ENCODE measurements at regions not wholly inside any gene's neighbourhood (a gene's known extent, or its start where the extent isn't known, plus 50 kb on each side); places are given as distances from the start of the nearest gene placed in this dataset.
"Not testable (repeated sequence)": the region's sequence is repeated elsewhere in the genome, so short reads cannot be mapped to it uniquely, and the experiment has no call there.

DNA sequence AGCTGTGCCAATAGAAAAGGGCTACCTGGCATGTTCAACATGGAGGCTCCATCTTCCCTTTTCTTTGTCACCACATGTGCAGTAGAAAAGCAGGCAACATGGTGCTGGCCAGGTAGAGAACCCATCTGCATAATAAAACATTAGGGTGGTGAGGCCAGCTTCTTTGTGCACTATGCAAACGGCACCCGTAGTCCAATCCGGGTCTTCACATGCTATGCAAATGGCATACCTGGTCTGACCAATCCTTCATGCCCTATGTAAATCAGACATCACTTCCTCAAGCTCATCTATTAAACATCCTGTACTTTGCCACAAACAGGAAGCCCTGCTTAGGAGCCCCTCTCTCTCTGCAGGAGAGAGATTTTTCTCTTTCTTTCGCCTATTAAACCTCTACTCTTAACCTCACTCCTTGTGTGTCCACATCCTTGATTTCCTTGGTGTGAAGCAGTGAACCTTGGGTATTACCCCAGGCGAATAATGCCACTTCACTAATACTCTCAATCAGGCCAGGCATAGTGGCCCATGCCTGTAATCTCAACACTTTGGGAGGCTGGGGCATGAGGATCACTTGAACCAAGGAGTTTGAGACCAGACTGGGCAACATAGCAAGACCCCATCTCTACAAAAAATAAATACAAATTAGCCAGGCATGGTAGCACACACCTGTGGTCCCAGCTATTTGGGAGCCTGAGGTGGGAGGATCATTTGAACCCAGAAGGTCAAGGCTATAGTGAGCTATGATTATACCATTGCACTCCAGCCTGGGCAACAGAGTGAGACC, 111.3 kb upstream of the MRI1 start:
- DNase-seq: no peak

DNA sequence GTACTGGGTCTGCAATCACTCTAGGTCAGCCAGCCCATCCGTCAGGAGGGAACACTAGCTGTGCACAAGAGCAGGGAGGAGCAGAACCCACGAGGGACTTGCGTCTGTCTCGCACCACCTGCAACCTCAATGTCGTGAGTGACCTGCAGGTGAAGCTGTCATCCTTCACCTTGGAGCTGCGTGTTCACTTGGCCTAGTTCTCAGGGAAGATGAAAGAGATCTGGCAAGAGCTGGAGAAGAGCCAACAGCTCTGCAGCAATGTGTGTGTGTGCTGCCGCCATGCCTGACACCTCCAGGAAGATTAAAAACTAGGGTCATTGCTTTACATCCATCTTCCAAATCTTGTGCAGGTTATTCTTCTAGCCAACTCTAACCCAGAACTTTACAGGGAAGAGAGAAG, 117.6 kb upstream of the MRI1 start:
- DNase-seq: no peak

DNA sequence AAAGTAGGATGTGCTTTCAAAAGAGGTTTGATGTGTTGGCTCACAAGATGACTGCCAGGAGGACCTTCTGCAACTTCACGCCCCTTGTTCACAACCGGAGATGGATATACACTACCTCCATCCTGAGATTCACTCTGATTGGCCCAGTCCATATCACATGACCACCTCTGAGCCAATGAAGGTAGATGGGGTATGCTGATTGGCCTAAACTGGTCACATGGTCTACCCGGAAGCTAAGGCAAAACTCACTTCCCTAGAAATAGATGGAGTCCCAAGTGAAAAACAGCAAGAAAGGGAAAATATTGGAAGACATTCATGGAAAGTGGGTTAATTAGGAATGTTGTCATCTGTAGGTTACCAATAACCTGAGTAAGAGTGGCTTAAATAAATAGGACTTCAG, 119.7 kb upstream of the MRI1 start:
- DNase-seq: no peak

DNA sequence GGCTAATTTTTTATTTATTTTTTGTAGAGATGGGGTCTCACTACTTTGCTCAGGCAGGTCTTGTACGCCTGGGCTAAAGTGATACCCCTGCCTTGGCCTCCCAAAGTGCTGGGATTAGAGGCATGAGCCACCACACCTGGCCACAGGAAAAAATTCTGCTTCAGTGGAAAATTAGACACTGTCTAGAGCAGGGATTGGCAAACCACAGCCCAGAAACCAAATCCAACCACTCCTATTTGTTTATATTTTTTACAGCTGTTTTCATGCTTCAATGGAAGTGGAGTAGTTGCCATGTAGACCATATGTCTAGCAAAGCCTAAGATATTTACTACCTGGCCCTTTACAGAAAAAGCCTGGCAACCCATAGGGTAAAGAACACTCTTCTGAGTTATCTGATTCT, 123.7 kb upstream of the MRI1 start:
- DNase-seq: peak; percentile 24

DNA sequence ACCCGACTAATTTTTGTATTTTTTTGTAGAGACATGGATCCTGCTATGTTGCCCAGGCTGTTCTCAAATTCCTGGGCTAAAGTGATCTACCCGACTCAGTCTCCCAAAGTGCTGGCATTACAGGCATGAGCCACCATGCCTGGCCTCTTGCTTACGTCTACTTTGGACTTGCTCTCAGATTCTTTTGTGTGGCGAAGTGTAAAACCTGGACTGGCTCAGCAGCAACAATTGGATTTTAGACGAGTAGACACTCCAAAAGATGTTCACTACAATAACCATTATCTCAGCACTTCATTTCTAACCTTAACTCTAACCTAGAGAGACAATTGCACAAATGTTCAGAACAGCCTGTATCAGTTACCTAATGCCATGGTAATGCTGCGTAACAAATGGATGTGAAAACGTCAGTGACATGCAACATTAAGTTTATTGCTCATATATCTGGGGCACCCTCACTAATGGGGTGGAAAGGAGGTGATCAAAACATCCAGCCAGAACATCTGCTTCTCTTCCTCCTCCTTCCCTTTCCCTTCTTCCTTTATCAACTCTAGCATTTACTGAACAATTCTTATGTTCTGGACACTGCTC, 124.9 kb upstream of the MRI1 start:
- no peak for DNase-seq

DNA sequence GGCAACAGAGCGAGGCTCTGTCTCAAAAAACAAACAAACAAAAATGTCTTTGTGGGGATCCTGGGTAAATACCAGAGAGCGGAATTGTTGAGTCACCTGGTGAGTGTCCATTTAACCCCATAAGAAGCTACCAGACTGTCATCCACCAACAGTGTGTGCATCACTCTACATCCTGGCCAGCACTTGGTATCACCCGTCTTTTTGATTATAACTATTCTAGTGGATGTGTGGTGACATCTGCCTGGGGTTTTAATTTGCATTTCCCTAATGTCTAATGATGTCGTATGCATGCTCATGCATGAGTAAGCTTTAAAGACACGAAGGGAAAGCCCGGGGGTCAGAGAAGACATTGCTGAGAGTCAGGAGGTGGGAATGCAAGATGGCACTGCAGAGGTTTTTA, 126.7 kb upstream of the MRI1 start:
- DNase-seq: no peak

DNA sequence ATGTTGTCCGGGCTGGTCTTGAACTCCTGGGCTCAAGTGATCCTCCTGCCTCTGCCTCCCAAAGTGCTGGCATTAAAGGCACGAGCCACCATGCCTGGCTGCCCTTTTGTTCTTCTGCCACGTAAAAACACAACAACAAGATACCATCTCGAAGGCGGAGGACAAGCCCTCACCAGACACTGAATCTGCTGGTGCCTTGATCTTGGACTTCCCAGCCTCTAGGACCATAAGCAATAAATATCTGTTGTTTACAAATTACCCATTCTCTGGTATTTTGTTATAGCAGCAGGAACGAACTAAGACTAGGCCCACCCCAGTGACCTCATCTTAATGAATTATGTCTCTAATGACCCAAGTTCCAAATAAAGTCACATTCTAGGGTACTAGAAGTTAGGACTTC, 128.4 kb upstream of the CACNA1A start:
- no peak for DNase-seq

DNA sequence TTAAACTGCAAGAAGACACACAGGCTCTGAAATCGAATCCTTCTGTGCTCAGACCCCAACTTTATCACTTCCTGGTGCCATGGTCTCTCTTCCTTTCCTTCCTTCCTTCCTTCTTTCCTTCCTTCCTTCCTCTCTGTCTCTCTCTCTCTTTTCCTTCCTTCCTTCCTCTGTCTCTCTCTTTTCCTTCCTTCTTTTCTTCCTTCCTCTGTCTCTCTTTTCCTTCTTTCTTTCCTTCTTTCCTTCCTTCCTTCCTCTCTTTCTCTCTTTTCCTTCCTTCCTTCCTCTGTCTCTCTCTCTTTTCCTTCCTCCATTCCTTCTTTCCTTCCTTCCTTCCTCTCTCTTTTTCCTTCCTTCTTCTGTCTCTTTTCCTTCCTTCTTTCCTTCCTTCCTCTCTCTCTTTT, 127.2 kb upstream of the CACNA1A start:
- DNase-seq: no peak

DNA sequence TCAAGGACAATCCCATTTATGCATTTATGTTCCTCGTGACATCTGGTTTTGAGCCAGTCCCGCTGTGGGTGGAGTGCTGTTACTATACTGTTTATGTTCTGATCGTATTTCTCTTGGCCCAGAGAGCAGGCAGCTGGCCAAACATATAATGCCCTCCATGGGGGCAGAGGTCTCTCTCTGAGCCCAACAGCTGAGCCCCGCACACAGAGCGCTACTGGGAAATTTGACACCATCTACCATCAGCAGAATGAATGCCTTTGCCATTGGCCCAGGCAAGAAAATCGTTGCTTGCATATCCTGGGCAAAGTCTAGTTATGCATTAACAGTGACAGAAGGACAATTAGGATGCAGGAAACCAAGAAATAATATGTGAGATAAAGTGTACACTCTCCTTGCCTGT, 126.8 kb upstream of the CACNA1A start:
- peak; percentile 91 for DNase-seq

DNA sequence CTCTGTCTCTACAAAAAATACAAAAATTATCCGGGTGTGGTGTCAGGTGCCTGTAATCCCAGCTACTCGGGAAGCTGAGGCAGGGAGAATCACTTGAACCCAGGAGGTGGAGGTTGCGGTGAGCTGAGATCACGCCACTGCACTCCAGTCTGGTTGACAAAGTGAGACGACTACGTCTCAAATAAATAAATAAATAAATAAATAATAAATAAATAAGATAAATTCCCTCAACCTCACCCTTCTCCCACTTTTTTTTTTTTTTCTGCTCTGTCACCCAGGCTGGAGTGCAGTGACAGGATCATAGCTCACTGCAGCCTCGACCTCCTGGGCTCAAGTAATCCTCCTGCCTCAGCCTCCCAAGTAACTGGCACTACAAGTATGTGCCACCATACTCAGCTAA, 125.9 kb upstream of the CACNA1A start:
- DNase-seq: not testable (repeated sequence)

DNA sequence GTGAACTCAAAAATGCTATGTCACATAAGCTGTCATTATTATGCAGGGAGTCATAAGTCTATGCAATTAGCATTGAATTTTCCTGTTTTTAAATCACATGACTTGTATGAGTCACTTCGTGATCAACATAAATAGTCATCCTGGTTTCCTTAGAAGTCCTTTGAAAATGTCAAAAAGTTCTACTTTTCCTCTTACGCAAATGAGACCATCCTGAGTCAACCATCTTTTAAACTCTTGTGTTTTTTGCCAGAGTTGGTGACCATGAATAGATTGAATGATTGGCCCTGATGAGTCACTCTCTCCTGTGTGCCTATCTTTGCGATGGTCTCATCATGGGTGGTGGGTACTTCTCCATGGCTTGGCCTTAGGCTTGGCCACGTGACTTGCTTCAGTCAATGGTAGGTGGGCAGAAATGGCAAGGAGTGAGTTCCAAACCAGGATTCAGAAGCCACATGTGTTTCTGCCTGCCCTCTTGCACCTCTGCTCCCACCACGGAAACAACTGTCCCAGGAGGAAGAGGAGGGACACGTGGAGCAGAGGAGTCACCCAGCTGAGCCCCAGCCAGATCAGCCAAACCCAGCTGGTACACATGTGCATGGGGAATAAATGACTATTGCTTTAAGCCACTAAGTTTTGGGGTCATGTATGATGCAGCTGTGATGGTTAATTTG, 123.5 kb upstream of the CACNA1A start:
- no peak for DNase-seq

DNA sequence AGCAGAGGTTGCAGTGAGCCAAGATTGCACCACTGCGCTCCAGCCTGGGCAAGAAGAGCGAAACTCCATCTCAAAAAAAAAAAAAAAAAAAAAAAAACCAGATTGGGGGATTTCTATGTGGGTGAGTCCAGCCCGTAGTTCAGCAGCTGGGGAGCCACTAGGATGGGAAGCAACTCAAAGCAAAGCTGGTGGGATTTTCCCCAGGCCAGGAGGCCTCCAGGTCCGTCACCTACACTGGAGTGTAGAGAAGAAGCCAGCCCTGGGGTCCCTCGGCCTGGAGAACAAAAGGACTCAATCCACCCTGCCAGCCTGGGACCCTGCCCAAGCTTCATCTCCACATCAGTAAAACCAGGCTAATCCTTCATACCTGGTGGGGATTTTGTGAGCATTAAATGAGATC, 121.3 kb upstream of the CACNA1A start:
- no peak for DNase-seq

DNA sequence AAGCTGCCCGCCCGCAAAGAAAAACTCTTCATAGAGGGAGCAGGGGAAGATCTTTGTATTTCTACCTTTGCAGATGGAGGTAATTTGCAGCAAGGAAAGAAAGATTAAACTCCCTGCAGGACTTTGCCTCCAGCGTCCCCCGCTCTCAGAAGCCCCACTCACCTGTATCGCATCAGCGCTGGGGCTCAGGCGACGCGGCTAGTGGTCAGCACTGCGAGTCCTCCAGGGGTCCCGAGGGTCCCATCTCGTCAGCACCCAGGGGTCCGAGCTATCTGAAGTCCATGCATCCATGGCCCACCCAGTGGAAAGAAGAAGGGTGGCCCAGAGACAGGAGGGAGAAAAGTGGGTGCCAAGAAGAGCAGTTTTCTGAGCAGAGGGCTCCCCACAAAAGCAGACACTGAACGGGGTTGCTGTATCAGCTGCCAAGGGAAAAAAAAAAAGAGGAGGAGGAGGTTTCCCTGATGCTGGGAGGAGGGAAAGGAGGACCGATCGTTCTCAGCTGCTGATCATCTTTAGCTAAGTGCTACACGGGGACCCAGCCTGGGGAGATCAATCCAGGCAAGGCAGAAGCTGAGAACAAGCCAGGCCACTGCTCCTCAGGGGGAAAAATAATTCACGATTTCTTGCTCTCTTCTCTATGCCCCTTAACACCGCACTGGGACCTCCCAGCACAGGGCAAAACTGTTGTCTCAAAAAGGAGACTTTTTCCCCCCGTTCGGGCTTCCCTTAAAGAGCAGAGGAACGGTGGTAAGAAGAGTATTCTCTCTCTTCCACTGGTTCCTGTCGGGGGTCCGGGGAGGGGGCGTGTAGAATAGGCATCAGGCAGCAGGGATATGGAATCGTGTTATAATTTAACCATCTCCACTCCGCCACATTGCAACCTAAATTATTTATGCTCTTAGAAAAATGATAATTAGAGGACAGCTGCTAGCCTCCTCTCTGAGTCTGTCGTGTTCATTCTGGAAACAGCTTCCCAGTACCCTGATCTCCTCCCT, 117.7 kb upstream of the CACNA1A start:
- DNase-seq: no peak

DNA sequence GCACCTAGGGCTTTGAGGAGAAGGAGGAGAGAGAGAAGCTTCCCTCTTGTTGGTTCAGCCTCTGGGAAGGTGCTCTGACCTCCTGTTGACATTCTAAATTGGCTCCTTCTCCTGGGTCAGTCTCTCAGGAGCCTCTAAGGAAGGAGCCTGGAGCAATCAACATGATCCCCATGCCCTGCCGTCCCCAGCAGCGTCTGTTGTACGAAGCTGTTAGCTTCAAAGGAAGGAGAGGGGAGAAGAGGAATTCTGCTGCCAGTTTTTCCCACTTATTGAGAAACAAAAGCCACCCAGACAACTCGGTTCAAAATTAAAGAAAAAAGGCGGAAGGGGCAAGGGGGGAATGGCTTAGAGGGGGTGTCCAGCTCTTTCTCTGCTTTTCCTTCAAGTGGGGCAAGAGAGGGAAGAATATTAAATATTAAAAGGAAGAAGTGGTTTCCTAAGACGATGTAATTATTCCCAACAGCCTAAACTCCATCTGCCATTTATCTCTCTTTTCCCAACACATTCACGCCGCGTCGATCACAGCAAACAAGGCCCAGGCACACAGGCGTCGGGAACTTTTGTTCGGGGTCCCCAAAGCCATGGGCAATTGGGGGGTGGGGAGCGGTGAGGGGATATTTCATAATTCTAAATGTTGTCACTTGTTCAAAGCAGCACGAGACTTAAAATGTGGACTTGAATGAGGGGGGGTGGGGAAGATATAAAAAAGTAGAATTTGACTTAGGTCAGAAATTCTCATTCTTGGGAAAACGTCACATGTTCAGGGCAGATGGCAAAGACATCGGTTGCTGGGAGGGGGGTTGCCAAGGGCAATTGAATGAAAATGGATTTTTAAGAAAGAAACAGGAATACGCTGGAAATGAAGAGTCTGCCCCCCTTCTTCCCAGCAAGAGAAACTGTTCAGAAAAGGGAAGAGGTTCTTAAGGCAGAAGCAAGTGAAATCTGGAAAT, 116.8 kb upstream of the CACNA1A start:
- DNase-seq: no peak

DNA sequence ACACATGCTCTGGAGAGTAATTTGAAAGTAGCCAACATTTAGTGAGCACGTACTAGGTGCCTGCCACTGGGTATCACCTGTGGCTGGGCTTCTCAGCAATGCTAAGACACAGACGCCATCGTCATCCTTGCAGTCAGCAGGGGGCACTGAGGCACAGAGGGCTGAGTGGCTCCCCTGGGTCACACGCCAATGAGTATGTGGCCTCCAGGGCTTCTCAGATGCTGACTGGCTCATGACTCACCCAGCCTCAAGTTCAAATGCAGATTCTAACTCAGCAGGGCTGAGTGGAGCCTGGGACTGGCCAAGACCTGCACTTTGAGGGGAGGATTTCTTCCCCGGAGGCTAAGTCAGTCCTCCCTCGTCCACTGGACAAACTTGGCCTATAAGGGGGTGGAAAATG, 115.1 kb upstream of the CACNA1A start:
- no peak for DNase-seq

DNA sequence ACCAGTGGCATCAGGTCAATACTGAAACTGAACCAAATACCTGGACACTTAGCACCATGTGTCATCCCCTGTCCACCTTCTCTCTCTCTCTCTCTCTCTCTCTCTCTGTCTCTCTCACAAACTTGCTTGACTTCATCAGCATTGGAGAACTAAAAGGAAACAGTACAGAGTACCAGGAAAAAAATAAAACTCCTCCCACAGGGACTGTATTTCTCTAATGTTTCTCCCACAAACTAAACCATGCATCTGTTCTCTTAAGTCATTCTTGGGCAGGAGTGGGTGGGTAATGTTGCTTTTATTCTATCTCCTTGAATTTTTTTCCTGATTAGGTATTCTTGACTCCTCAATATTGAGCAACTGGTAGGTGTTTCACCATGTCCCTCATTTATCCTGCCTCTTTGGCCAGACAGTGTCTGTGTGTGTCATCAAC, 112.9 kb upstream of the CACNA1A start:
- DNase-seq: no peak

DNA sequence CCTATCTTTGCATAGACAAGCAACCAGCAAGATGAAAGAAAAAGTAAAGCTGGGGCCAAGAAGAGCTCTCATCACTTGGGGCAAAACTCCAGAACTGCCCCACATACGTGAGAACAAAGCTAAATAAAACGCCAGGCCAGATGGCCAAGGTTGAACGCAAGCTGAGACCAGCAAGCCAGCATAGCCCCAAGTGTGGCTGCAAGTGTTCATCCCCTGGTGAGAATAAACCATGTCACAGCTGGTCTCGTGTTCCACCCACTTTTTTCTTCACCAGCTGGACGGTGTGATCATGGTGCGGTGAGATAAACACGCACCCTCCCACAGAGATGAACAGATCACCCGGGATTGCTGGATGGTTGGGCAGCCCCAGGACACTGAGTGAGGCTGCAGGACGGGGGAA, 109.6 kb upstream of the CACNA1A start:
- DNase-seq: no peak

DNA sequence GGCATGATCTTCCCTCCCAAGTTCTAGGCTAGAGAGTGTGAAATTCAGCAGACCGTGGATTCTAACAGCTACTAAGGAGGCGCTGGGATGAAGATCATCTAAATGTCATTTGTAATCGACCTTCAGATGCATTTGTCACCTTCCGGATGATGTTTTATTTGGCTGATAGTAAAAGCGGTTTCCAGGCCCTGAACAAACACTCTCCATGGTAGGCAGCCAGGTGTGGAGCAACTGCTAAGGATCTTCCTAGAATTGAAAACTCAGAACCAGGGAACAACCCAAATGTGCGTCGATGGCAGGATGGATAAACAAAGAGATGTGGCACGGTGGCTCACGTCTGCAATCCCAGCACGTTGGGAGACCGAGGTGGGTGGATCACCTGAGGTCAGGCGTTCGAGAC, 107.2 kb upstream of the CACNA1A start:
- DNase-seq: no peak

DNA sequence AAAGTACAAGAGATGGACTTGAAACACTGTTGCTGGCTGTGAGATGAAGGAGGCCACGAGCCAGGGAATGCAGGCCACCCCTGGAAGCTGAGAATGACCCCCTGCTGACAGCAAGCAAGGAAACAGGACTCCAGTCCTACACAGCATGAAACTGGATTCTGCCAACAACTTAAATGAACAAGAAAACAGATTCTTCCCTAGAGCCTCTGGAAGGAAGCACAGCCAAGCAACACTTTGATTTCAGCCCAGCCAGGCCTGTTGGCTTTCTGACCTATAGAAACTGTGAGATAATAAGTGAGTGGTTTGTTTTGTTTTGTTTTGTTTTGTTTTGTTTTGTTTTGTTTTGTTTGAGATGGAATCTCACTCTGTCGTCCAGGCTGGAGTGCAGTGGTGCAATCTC, 105.3 kb upstream of the CACNA1A start:
- DNase-seq: no peak

DNA sequence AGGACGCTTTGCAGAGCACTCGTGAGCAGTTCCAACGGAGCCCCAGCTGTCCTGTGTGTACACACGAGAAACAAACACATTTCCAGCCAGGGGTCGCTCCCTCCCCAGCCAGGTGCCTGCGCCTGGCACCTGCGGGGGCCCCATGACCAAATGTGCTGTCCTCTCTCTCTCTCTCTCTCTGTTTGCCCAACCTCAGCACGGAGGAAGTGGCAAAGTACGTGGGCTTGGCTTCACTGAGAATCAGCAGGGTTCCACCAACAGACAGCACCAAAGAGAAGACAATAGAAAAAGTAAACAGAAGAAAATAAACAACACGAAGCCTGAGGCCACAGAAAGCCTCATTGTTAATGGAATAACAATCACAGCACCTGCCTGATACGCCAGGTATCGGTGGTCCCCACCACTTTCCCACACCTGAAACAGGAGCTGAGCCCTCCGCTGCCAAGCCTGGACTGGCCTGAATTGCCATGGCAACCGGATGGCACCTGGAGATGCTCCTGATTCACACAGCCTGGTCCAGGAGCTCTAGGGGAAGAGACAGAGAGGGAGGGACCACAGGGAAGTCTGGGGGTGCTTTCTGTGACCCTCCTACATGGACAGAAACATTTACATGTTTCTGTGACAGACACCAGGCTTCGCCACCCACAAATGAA, 103.9 kb upstream of the CACNA1A start:
- DNase-seq: no peak

DNA sequence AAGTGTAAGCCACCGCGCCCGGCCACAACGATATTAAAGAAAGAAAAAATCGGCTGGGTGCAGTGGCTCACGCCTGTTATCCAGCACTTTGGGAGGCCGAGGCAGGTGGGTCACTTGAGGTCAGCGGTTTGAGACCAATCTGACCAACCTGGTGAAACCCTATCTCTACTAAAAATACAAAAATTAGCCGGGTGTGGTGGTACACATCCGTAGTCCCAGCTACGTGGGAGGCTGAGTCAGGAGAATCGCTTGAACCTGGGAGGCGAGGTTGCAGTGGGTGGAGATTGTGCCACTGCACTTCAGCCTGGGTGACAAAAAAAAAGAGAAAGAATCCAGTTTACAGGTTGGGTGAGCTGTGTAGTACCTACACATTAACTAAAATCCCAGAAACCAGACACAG, 99.9 kb upstream of the CACNA1A start:
- no peak for DNase-seq

All from NCI-H1694 (cell line).